ENCODE measurements at regions not wholly inside any gene's neighbourhood (a gene's known extent, or its start where the extent isn't known, plus 50 kb on each side); places are given as distances from the start of the nearest gene placed in this dataset.

GRCh38 chr20:22918286-22918983 is 116.7 kb upstream of the SSTR4 start:
- FAIRE-seq (no peak), DNase-seq (no peak), ATAC-seq (peak in 1 of 4 donors; percentile 57)
- H3K4me3 ChIP-seq: no peak overlapping the region
- no peak for TF ChIP-seq CTCF (IDR thresholded peaks at IDR 0.05)
- H3K27ac ChIP-seq: no peak overlapping the region
- no peaks in the 10 kb centered on the region for H3K9me3 ChIP-seq
- no peaks in the 10 kb centered on the region for H3K36me3 ChIP-seq
- H3K4me1 ChIP-seq: peaks cover 0 to 4% (median 0%) of the 10 kb centered on the region in 3 donors
- H3K27me3 ChIP-seq: peaks cover 0 to 11% (median 0%) of the 10 kb centered on the region in 4 donors
- intact Hi-C loops (cut with DNase I): no loop called here

- intact Hi-C loops (cut with DNase I): no loop called here
- Histone ChIP-seq H3K4me1 (peaks cover 0 to 4% (median 0%) of the 10 kb centered on the region in 3 donors), H3K27ac (no peak overlapping the region), H3K4me3 (no peak overlapping the region), H3K9me3 (no peaks in the 10 kb centered on the region), H3K36me3 (no peaks in the 10 kb centered on the region), H3K27me3 (peaks cover 0 to 11% (median 0%) of the 10 kb centered on the region in 4 donors)
- no peak for TF ChIP-seq CTCF (IDR thresholded peaks at IDR 0.05)
- 36 to 47% methylated on average over 5 of the region's 5 CpGs for WGBS, 2 donors
- FAIRE-seq (no peak), ATAC-seq (no peak), DNase-seq (no peak)
These were observed 114.2 kb upstream of the SSTR4 start for GRCh38 chr20:22920898-22921297.

GRCh38 chr20:22921595-22922421 is 113.3 kb upstream of the SSTR4 start:
- no peak overlapping the region for H3K4me3 ChIP-seq
- peak; percentile 48 to 79 (median 76) for ATAC-seq
- no peak overlapping the region for H3K27ac ChIP-seq
- no peaks in the 10 kb centered on the region for H3K9me3 ChIP-seq
- peaks cover 0 to 4% (median 0%) of the 10 kb centered on the region in 3 donors for H3K4me1 ChIP-seq
- peaks cover 0 to 11% (median 0%) of the 10 kb centered on the region in 4 donors for H3K27me3 ChIP-seq
- no peaks in the 10 kb centered on the region for H3K36me3 ChIP-seq
- FAIRE-seq: no peak
- 45 to 54% methylated on average over 7 of the region's 7 CpGs for WGBS, 2 donors
- intact Hi-C loops (cut with DNase I): no loop called here
- no peak for DNase-seq
- TF ChIP-seq CTCF (IDR thresholded peaks at IDR 0.05): no peak

GRCh38 chr20:22922987-22923386 is 112.1 kb upstream of the SSTR4 start:
- DNase-seq (no peak), ATAC-seq (no peak), FAIRE-seq (no peak)
- Histone ChIP-seq H3K36me3 (no peaks in the 10 kb centered on the region), H3K27ac (no peak overlapping the region), H3K27me3 (peaks cover 0 to 3% (median 0%) of the 10 kb centered on the region in 4 donors), H3K9me3 (no peaks in the 10 kb centered on the region), H3K4me1 (peaks cover 0 to 4% (median 0%) of the 10 kb centered on the region in 3 donors), H3K4me3 (no peak overlapping the region)
- intact Hi-C loops (cut with DNase I): no loop called here
- 76 to 89% methylated on average over 2 of the region's 2 CpGs for WGBS, 2 donors
- no peak for TF ChIP-seq CTCF (IDR thresholded peaks at IDR 0.05)
